Keratinocyte (primary cell): ENCODE measurements at regions not wholly inside any gene's neighbourhood (a gene's known extent, or its start where the extent isn't known, plus 50 kb on each side); places are given as distances from the start of the nearest gene placed in this dataset.

Experiments
- DNase-seq: peaks from one replicate; pipeline ENCODE4 v3.0.0-alpha.2; 2011; ENCODE audit warnings: low read depth, missing footprints, low spot score
- FAIRE-seq: peaks from 2 replicates; lab custom pipeline; 2011; peaks lifted over from hg19 to GRCh38; lab: Jason Lieb, UNC
- H2AFZ ChIP-seq: 2 replicates; pipeline ENCODE4 v1.6.0; 2012; ENCODE audit warnings: low read length, control low read depth, inconsistent platforms; ENCODE audit not compliant: control insufficient read depth
- H3K27ac ChIP-seq: 2 replicates; pipeline ENCODE4 v1.5.1; 2011; ENCODE audit warnings: low read length; ENCODE audit not compliant: control insufficient read depth, insufficient read depth
- H3K27me3 ChIP-seq: 3 replicates; pipeline ENCODE4 v1.6.0; 2011; ENCODE audit warnings: low read length; ENCODE audit not compliant: control insufficient read depth, insufficient read depth; ENCODE audit errors: extremely low read depth
- H3K36me3 ChIP-seq, 2 experiments: 2 replicates in 1 of 2; 3 replicates in 1 of 2; pipeline ENCODE4 v1.5.1; 2011; ENCODE audit warnings: low read length in 2 of 2, mild to moderate bottlenecking in 1 of 2; ENCODE audit not compliant: control insufficient read depth in 2 of 2, insufficient read depth in 2 of 2; ENCODE audit errors: extremely low read depth in 1 of 2
- H3K4me1 ChIP-seq: 3 replicates; pipeline ENCODE4 v1.5.1; 2011; ENCODE audit warnings: low read length; ENCODE audit not compliant: control insufficient read depth, insufficient read depth; ENCODE audit errors: extremely low read depth
- H3K4me2 ChIP-seq: 3 replicates; pipeline ENCODE4 v1.6.0; 2011; ENCODE audit warnings: low read depth, low read length; ENCODE audit not compliant: control insufficient read depth, insufficient read depth; ENCODE audit errors: extremely low read depth
- H3K4me3 ChIP-seq, 3 experiments: fragments of 200-600 bp in 1 of 3; sonication (generic) in 1 of 3; 2 replicates in 2 of 3; 3 replicates in 1 of 3; pipeline ENCODE4 v1.5.1; 2011 to 2016; ENCODE audit warnings: low read length in 3 of 3, mild to moderate bottlenecking in 3 of 3, control low read depth in 2 of 3, inconsistent platforms in 1 of 3, low read depth in 1 of 3, mixed read lengths in 1 of 3, mixed run types in 1 of 3, moderate library complexity in 1 of 3; ENCODE audit not compliant: control insufficient read depth in 2 of 3, insufficient read depth in 2 of 3; ENCODE audit errors: extremely low read depth in 1 of 3
- H3K79me2 ChIP-seq: 2 replicates; pipeline ENCODE4 v1.6.0; 2012; ENCODE audit warnings: low read length; ENCODE audit not compliant: control insufficient read depth, insufficient read depth
- H3K9ac ChIP-seq: 3 replicates; pipeline ENCODE4 v1.6.0; 2011; ENCODE audit warnings: low read length; ENCODE audit not compliant: control insufficient read depth, insufficient read depth; ENCODE audit errors: extremely low read depth
- H3K9me1 ChIP-seq: 3 replicates; pipeline ENCODE4 v1.6.0; 2011; ENCODE audit warnings: low read length; ENCODE audit not compliant: control insufficient read depth, insufficient read depth; ENCODE audit errors: extremely low read depth
- H3K9me3 ChIP-seq: 2 replicates; pipeline ENCODE4 v1.5.1; 2012; ENCODE audit warnings: low read depth, low read length; ENCODE audit not compliant: control insufficient read depth
- H4K20me1 ChIP-seq: 3 replicates; pipeline ENCODE4 v1.6.0; 2011; ENCODE audit warnings: low read length; ENCODE audit not compliant: control insufficient read depth, insufficient read depth; ENCODE audit errors: extremely low read depth
- EZH2 ChIP-seq: IDR thresholded peaks from one replicate; pipeline ENCODE4 v1.6.1; 2012; ENCODE audit warnings: inconsistent platforms, mild to moderate bottlenecking, low read length, moderate library complexity
- dilution Hi-C: fragments of 300-500 bp; cut with MboI; formaldehyde crosslinking; loops from one replicate; pipeline ENCODE4 v1.7.0; 2020; ENCODE audit warnings: low sequenced_read_pairs; ENCODE audit not compliant: extremely low pct_ligation_motif_present
- TF ChIP-seq, protein P1 (sequence below), 3 experiments: IDR thresholded peaks in 1 of 3; conservative IDR thresholded peaks in 1 of 3; optimal IDR thresholded peaks in 1 of 3; 2 replicates in 2 of 3; 3 replicates in 1 of 3; pipeline versions ENCODE3 to v1.5.1; 2011; ENCODE audit warnings: low read length in 3 of 3, mild to moderate bottlenecking in 3 of 3, moderate library complexity in 2 of 3, control low read depth in 1 of 3, inconsistent platforms in 1 of 3; ENCODE audit not compliant: insufficient read depth in 2 of 3; ENCODE audit errors: extremely low read depth in 1 of 3

DNA sequence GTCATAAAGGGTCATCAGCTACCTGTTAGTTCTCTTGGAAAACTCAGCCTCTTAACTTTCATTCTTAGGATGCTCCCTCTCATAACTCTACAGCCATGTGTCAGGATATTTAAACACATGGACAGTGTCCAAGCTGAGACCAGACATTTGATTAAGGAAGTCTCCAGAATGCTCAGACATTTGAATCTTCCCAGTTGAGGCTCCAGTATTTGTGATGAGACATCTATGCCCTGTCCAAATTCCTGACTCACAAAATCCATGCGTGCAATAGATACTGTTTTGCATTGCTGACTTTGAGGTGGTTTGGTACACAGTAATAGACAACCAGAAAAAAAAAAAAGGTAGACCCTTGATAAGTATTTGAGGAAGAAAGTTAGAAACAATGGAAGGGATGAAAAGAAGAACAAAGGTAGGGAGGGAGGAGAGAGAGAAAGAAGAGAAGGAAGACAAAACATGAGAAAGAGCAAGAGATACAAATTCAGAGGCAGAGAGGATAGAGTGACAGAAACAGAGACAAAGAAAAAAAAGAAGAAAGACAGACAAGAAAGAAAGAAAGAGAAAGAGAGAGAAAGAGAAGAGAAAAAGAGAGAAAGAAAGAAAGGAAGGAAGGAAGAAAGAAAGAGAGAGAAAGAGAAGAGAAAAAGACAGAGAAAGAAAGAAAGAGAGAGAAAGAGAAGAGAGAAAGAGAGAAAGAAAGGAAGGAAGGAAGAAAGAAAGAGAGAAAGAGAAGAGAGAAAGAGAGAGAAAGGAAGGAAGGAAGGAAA is 275.5 kb upstream of the PRMT6 start:
- Histone ChIP-seq H3K4me2 (no peak overlapping the region), H3K9me1 (no peaks in the 10 kb centered on the region), H3K79me2 (no peaks in the 10 kb centered on the region), H3K4me1 (peaks cover 3% of the 10 kb centered on the region), H3K4me3 (no peak overlapping the region), H3K27me3 (no peaks in the 10 kb centered on the region), H3K27ac (no peak overlapping the region), H2AFZ (no peak overlapping the region), H3K9me3 (no peaks in the 10 kb centered on the region), H3K9ac (no peak overlapping the region), H4K20me1 (no peaks in the 10 kb centered on the region), H3K36me3 (no peaks in the 10 kb centered on the region)
- DNase-seq: no peak
- dilution Hi-C loops: no loop called here
- no peak for TF ChIP-seq EZH2
- TF ChIP-seq, protein P1, sequence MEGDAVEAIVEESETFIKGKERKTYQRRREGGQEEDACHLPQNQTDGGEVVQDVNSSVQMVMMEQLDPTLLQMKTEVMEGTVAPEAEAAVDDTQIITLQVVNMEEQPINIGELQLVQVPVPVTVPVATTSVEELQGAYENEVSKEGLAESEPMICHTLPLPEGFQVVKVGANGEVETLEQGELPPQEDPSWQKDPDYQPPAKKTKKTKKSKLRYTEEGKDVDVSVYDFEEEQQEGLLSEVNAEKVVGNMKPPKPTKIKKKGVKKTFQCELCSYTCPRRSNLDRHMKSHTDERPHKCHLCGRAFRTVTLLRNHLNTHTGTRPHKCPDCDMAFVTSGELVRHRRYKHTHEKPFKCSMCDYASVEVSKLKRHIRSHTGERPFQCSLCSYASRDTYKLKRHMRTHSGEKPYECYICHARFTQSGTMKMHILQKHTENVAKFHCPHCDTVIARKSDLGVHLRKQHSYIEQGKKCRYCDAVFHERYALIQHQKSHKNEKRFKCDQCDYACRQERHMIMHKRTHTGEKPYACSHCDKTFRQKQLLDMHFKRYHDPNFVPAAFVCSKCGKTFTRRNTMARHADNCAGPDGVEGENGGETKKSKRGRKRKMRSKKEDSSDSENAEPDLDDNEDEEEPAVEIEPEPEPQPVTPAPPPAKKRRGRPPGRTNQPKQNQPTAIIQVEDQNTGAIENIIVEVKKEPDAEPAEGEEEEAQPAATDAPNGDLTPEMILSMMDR (optimal IDR thresholded peaks at IDR 0.05 in 1 of 3, IDR thresholded peaks at IDR 0.05 in 1 of 3, conservative IDR thresholded peaks at IDR 0.05 in 1 of 3; ENCODE audit: extremely low read depth in 1 of 3, insufficient read depth in 2 of 3, low read length in 3 of 3): no peak
- FAIRE-seq: no peak

- H3K9me1 ChIP-seq: no peaks in the 10 kb centered on the region
- peaks cover 3% of the 10 kb centered on the region for H3K4me1 ChIP-seq
- H4K20me1 ChIP-seq: no peaks in the 10 kb centered on the region
- no peak overlapping the region for H3K4me3 ChIP-seq
- dilution Hi-C loops: no loop called here
- H3K79me2 ChIP-seq: no peaks in the 10 kb centered on the region
- no peaks in the 10 kb centered on the region for H3K9me3 ChIP-seq
- H3K27me3 ChIP-seq: no peaks in the 10 kb centered on the region
- H3K9ac ChIP-seq: no peak overlapping the region
- no peaks in the 10 kb centered on the region for H3K36me3 ChIP-seq
- TF ChIP-seq, protein P1 (optimal IDR thresholded peaks at IDR 0.05 in 1 of 3, IDR thresholded peaks at IDR 0.05 in 1 of 3, conservative IDR thresholded peaks at IDR 0.05 in 1 of 3; ENCODE audit: extremely low read depth in 1 of 3, insufficient read depth in 2 of 3, low read length in 3 of 3): no peak
- no peak for TF ChIP-seq EZH2
- H3K27ac ChIP-seq: no peak overlapping the region
- H3K4me2 ChIP-seq: no peak overlapping the region
- H2AFZ ChIP-seq: no peak overlapping the region
- FAIRE-seq (no peak), DNase-seq (no peak)
Observed at GRCh38 chr1:106785176-106785575, 271.3 kb upstream of the PRMT6 start.
